Keratinocyte (primary cell): ENCODE measurements at regions not wholly inside any gene's neighbourhood (a gene's known extent, or its start where the extent isn't known, plus 50 kb on each side); places are given as distances from the start of the nearest gene placed in this dataset.

Experiments used
- DNase-seq: peaks from one replicate; pipeline ENCODE4 v3.0.0-alpha.2; 2011; ENCODE audit warnings: low read depth, missing footprints, low spot score
- FAIRE-seq: peaks from 2 replicates; lab custom pipeline; 2011; peaks lifted over from hg19 to GRCh38; lab: Jason Lieb, UNC
- H2AFZ ChIP-seq: 2 replicates; pipeline ENCODE4 v1.6.0; 2012; ENCODE audit warnings: low read length, control low read depth, inconsistent platforms; ENCODE audit not compliant: control insufficient read depth
- H3K27ac ChIP-seq: 2 replicates; pipeline ENCODE4 v1.5.1; 2011; ENCODE audit warnings: low read length; ENCODE audit not compliant: control insufficient read depth, insufficient read depth
- H3K27me3 ChIP-seq: 3 replicates; pipeline ENCODE4 v1.6.0; 2011; ENCODE audit warnings: low read length; ENCODE audit not compliant: control insufficient read depth, insufficient read depth; ENCODE audit errors: extremely low read depth
- H3K36me3 ChIP-seq, 2 experiments: 2 replicates in 1 of 2; 3 replicates in 1 of 2; pipeline ENCODE4 v1.5.1; 2011; ENCODE audit warnings: low read length in 2 of 2, mild to moderate bottlenecking in 1 of 2; ENCODE audit not compliant: control insufficient read depth in 2 of 2, insufficient read depth in 2 of 2; ENCODE audit errors: extremely low read depth in 1 of 2
- H3K4me1 ChIP-seq: 3 replicates; pipeline ENCODE4 v1.5.1; 2011; ENCODE audit warnings: low read length; ENCODE audit not compliant: control insufficient read depth, insufficient read depth; ENCODE audit errors: extremely low read depth
- H3K4me2 ChIP-seq: 3 replicates; pipeline ENCODE4 v1.6.0; 2011; ENCODE audit warnings: low read depth, low read length; ENCODE audit not compliant: control insufficient read depth, insufficient read depth; ENCODE audit errors: extremely low read depth
- H3K4me3 ChIP-seq, 3 experiments: fragments of 200-600 bp in 1 of 3; sonication (generic) in 1 of 3; 2 replicates in 2 of 3; 3 replicates in 1 of 3; pipeline ENCODE4 v1.5.1; 2011 to 2016; ENCODE audit warnings: low read length in 3 of 3, mild to moderate bottlenecking in 3 of 3, control low read depth in 2 of 3, inconsistent platforms in 1 of 3, low read depth in 1 of 3, mixed read lengths in 1 of 3, mixed run types in 1 of 3, moderate library complexity in 1 of 3; ENCODE audit not compliant: control insufficient read depth in 2 of 3, insufficient read depth in 2 of 3; ENCODE audit errors: extremely low read depth in 1 of 3
- H3K79me2 ChIP-seq: 2 replicates; pipeline ENCODE4 v1.6.0; 2012; ENCODE audit warnings: low read length; ENCODE audit not compliant: control insufficient read depth, insufficient read depth
- H3K9ac ChIP-seq: 3 replicates; pipeline ENCODE4 v1.6.0; 2011; ENCODE audit warnings: low read length; ENCODE audit not compliant: control insufficient read depth, insufficient read depth; ENCODE audit errors: extremely low read depth
- H3K9me1 ChIP-seq: 3 replicates; pipeline ENCODE4 v1.6.0; 2011; ENCODE audit warnings: low read length; ENCODE audit not compliant: control insufficient read depth, insufficient read depth; ENCODE audit errors: extremely low read depth
- H3K9me3 ChIP-seq: 2 replicates; pipeline ENCODE4 v1.5.1; 2012; ENCODE audit warnings: low read depth, low read length; ENCODE audit not compliant: control insufficient read depth
- H4K20me1 ChIP-seq: 3 replicates; pipeline ENCODE4 v1.6.0; 2011; ENCODE audit warnings: low read length; ENCODE audit not compliant: control insufficient read depth, insufficient read depth; ENCODE audit errors: extremely low read depth
- CTCF ChIP-seq, 3 experiments: IDR thresholded peaks in 1 of 3; conservative IDR thresholded peaks in 1 of 3; optimal IDR thresholded peaks in 1 of 3; 2 replicates in 2 of 3; 3 replicates in 1 of 3; pipeline versions ENCODE3 to v1.5.1; 2011; ENCODE audit warnings: low read length in 3 of 3, mild to moderate bottlenecking in 3 of 3, moderate library complexity in 2 of 3, control low read depth in 1 of 3, inconsistent platforms in 1 of 3; ENCODE audit not compliant: insufficient read depth in 2 of 3; ENCODE audit errors: extremely low read depth in 1 of 3
- EZH2 ChIP-seq: IDR thresholded peaks from one replicate; pipeline ENCODE4 v1.6.1; 2012; ENCODE audit warnings: inconsistent platforms, mild to moderate bottlenecking, low read length, moderate library complexity
- dilution Hi-C: fragments of 300-500 bp; cut with MboI; formaldehyde crosslinking; loops from one replicate; pipeline ENCODE4 v1.7.0; 2020; ENCODE audit warnings: low sequenced_read_pairs; ENCODE audit not compliant: extremely low pct_ligation_motif_present

GRCh38 chr6:140661691-140662090 is 1287.2 kb upstream of the CITED2 start:
- dilution Hi-C loops = no loop called here
- no peaks in the 10 kb centered on the region for H4K20me1 ChIP-seq
- DNase-seq = no peak
- H3K4me2 ChIP-seq = no peak overlapping the region
- no peak for TF ChIP-seq CTCF (optimal IDR thresholded peaks at IDR 0.05 in 1 of 3, IDR thresholded peaks at IDR 0.05 in 1 of 3, conservative IDR thresholded peaks at IDR 0.05 in 1 of 3; ENCODE audit: extremely low read depth in 1 of 3, insufficient read depth in 2 of 3, low read length in 3 of 3)
- no peak for TF ChIP-seq EZH2
- H3K79me2 ChIP-seq = no peaks in the 10 kb centered on the region
- no peak overlapping the region for H3K27ac ChIP-seq
- H3K36me3 ChIP-seq = no peaks in the 10 kb centered on the region
- no peaks in the 10 kb centered on the region for H3K4me1 ChIP-seq
- no peak overlapping the region for H3K4me3 ChIP-seq
- H3K9me1 ChIP-seq = no peaks in the 10 kb centered on the region
- no peaks in the 10 kb centered on the region for H3K27me3 ChIP-seq
- H2AFZ ChIP-seq = no peak overlapping the region
- no peak for FAIRE-seq
- H3K9me3 ChIP-seq = no peaks in the 10 kb centered on the region
- H3K9ac ChIP-seq = no peak overlapping the region

DNA sequence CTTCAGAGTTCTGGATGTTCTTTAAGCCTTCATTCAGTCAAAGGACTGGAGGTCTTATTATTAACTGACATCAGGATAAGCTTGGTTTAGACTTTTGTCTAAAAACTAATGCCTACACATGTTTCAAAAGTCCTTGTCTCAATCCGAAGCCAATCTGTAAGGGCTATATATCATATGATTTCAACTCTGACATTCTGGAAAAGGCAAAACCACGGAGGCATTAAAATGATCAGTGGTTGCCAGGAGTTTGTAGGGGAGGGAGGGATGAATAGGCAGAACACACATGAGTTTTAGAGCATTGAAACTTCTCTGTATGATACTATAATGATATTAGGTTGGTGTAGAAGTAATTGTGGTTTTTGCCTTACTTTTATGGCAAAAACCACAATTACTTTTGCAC is 1285.8 kb upstream of the CITED2 start:
- FAIRE-seq (no peak), DNase-seq (no peak)
- TF ChIP-seq EZH2 (no peak), CTCF (optimal IDR thresholded peaks at IDR 0.05 in 1 of 3, IDR thresholded peaks at IDR 0.05 in 1 of 3, conservative IDR thresholded peaks at IDR 0.05 in 1 of 3; ENCODE audit: extremely low read depth in 1 of 3, insufficient read depth in 2 of 3, low read length in 3 of 3) (no peak)
- Histone ChIP-seq H3K27me3 (no peaks in the 10 kb centered on the region), H3K9ac (no peak overlapping the region), H4K20me1 (no peaks in the 10 kb centered on the region), H3K4me2 (no peak overlapping the region), H3K36me3 (no peaks in the 10 kb centered on the region), H3K9me3 (no peaks in the 10 kb centered on the region), H3K27ac (no peak overlapping the region), H2AFZ (peak overlapping the region; percentile 13), H3K79me2 (no peaks in the 10 kb centered on the region), H3K4me1 (no peaks in the 10 kb centered on the region), H3K4me3 (no peak overlapping the region), H3K9me1 (no peaks in the 10 kb centered on the region)
- dilution Hi-C loops = no loop called here
